ENCODE measurements at regions not wholly inside any gene's neighbourhood (a gene's known extent, or its start where the extent isn't known, plus 50 kb on each side); places are given as distances from the start of the nearest gene placed in this dataset.

GRCh38 chr1:43058545-43059360, 100.1 kb upstream of the SLC2A1 start:
- H3K79me2 ChIP-seq (ENCODE audit: control insufficient read depth, insufficient read depth, low read length): no peaks in the 10 kb centered on the region
- no peak overlapping the region for H3K27ac ChIP-seq (ENCODE audit: low read depth, low read length)
- peak overlapping the region; percentile 43 for H3K18ac ChIP-seq (ENCODE audit: low read length)
- peak overlapping the region; percentile 40 for H2BK5ac ChIP-seq (ENCODE audit: low read length)
- H4K8ac ChIP-seq (ENCODE audit: low read depth, low read length): no peak overlapping the region
- H3K4me1 ChIP-seq (ENCODE audit: control insufficient read depth, low read depth, low read length): peaks cover 9% of the 10 kb centered on the region
- no peak overlapping the region for H3K4me2 ChIP-seq (ENCODE audit: low read length)
- H4K5ac ChIP-seq (ENCODE audit: low read length): no peak overlapping the region
- H3K9ac ChIP-seq (ENCODE audit: low read length): peak overlapping the region; percentile 6
- no peak overlapping the region for H2BK15ac ChIP-seq (replicated peaks; ENCODE audit: low read depth)
- WGBS (ENCODE audit: extremely low coverage, insufficient coverage, low lambda C conversion rate): no CpG with 5 or more reads among the region's 12 CpGs
- peak overlapping the region; percentile 24 for H2AK5ac ChIP-seq (ENCODE audit: low read length)
- no peak overlapping the region for H2BK120ac ChIP-seq (ENCODE audit: low read depth, low read length)
- no peak overlapping the region for H3K4ac ChIP-seq (ENCODE audit: low read depth, low read length)
- H3K56ac ChIP-seq (ENCODE audit: low read length): peak overlapping the region; percentile 77
- H3K23ac ChIP-seq (ENCODE audit: low read length): no peak overlapping the region
- no peaks in the 10 kb centered on the region for H3K36me3 ChIP-seq (ENCODE audit: control insufficient read depth, insufficient read depth, low read length)
- no peaks in the 10 kb centered on the region for H3K79me1 ChIP-seq (ENCODE audit: low read length)
- no peak for DNase-seq
- no peak overlapping the region for H3K4me3 ChIP-seq (ENCODE audit: low read length)
- H3K27me3 ChIP-seq (ENCODE audit: insufficient read depth, low read length, poor library complexity): no peaks in the 10 kb centered on the region

DNA sequence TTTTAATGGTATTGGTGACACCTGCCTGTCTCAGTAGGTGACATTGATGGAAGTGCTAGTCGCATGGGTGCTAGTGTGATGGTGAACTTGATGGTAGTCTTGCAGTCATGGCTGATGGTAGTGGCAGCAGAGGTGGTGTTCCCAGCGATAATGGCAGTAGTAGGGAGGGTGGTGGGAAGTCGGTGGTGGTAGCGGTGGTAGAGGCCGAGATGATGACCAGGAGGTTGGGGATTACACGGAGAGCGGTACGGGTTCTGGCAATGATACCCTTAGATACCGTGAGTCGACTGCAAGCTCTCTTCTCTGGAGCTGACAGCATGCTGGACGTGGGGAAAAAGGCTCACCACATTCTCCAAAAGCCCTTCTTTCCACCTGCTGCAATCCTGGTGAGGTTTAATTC, 99.4 kb upstream of the SLC2A1 start:
- Histone ChIP-seq H2BK15ac (replicated peaks; ENCODE audit: low read depth) (no peak overlapping the region), H3K9ac (ENCODE audit: low read length) (no peak overlapping the region), H3K79me2 (ENCODE audit: control insufficient read depth, insufficient read depth, low read length) (no peaks in the 10 kb centered on the region), H3K4ac (ENCODE audit: low read depth, low read length) (no peak overlapping the region), H3K4me1 (ENCODE audit: control insufficient read depth, low read depth, low read length) (peaks cover 9% of the 10 kb centered on the region), H3K27me3 (ENCODE audit: insufficient read depth, low read length, poor library complexity) (no peaks in the 10 kb centered on the region), H4K8ac (ENCODE audit: low read depth, low read length) (no peak overlapping the region), H3K23ac (ENCODE audit: low read length) (no peak overlapping the region), H2BK5ac (ENCODE audit: low read length) (peak overlapping the region; percentile 30), H3K18ac (ENCODE audit: low read length) (peak overlapping the region; percentile 43), H4K5ac (ENCODE audit: low read length) (no peak overlapping the region), H2AK5ac (ENCODE audit: low read length) (peak overlapping the region; percentile 92), H3K4me2 (ENCODE audit: low read length) (no peak overlapping the region), H3K4me3 (ENCODE audit: low read length) (no peak overlapping the region), H3K36me3 (ENCODE audit: control insufficient read depth, insufficient read depth, low read length) (no peaks in the 10 kb centered on the region), H3K79me1 (ENCODE audit: low read length) (no peaks in the 10 kb centered on the region), H3K56ac (ENCODE audit: low read length) (peak overlapping the region; percentile 77), H3K27ac (ENCODE audit: low read depth, low read length) (no peak overlapping the region), H2BK120ac (ENCODE audit: low read depth, low read length) (no peak overlapping the region)
- DNase-seq: no peak
- WGBS (ENCODE audit: extremely low coverage, insufficient coverage, low lambda C conversion rate): no CpG with 5 or more reads among the region's 11 CpGs

DNA sequence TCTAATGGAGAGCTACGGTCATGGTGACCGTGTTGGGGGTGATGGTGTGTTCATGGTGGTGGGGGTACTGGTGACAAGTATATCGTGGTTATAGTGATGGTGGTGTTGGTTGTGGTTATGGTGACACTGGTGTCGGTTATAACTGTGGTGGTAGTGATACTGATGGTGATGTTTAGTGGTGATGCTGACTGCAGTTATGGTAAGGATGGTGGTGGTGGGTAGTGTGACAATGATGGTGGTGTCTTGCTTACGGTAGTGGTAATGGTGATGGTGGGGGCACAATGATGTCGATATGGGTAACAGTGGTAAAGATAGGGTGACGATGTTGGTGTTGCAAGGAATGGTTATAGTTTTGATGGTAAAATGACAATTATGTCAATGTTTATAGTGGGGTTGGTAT, 98.9 kb upstream of the SLC2A1 start:
- Histone ChIP-seq H3K36me3 (ENCODE audit: control insufficient read depth, insufficient read depth, low read length) (no peaks in the 10 kb centered on the region), H3K79me2 (ENCODE audit: control insufficient read depth, insufficient read depth, low read length) (no peaks in the 10 kb centered on the region), H3K27me3 (ENCODE audit: insufficient read depth, low read length, poor library complexity) (no peaks in the 10 kb centered on the region), H3K56ac (ENCODE audit: low read length) (peak overlapping the region; percentile 30), H3K18ac (ENCODE audit: low read length) (no peak overlapping the region), H4K5ac (ENCODE audit: low read length) (no peak overlapping the region), H3K79me1 (ENCODE audit: low read length) (no peaks in the 10 kb centered on the region), H2BK5ac (ENCODE audit: low read length) (peak overlapping the region; percentile 30), H2AK5ac (ENCODE audit: low read length) (peak overlapping the region; percentile 99), H3K4me2 (ENCODE audit: low read length) (no peak overlapping the region), H2BK15ac (replicated peaks; ENCODE audit: low read depth) (no peak overlapping the region), H3K4me3 (ENCODE audit: low read length) (no peak overlapping the region), H2BK120ac (ENCODE audit: low read depth, low read length) (no peak overlapping the region), H3K27ac (ENCODE audit: low read depth, low read length) (no peak overlapping the region), H3K4me1 (ENCODE audit: control insufficient read depth, low read depth, low read length) (peaks cover 12% of the 10 kb centered on the region), H3K9ac (ENCODE audit: low read length) (no peak overlapping the region), H3K23ac (ENCODE audit: low read length) (no peak overlapping the region), H4K8ac (ENCODE audit: low read depth, low read length) (no peak overlapping the region), H3K4ac (ENCODE audit: low read depth, low read length) (no peak overlapping the region)
- 100% methylated on average over 2 of the region's 7 CpGs for WGBS (ENCODE audit: extremely low coverage, insufficient coverage, low lambda C conversion rate)
- DNase-seq: no peak

GRCh38 chr1:43056981-43057391, 98.3 kb upstream of the SLC2A1 start:
- Histone ChIP-seq H2BK120ac (ENCODE audit: low read depth, low read length) (no peak overlapping the region), H3K27me3 (ENCODE audit: insufficient read depth, low read length, poor library complexity) (no peaks in the 10 kb centered on the region), H3K9ac (ENCODE audit: low read length) (no peak overlapping the region), H3K4me1 (ENCODE audit: control insufficient read depth, low read depth, low read length) (peaks cover 10% of the 10 kb centered on the region), H2BK5ac (ENCODE audit: low read length) (no peak overlapping the region), H3K4me3 (ENCODE audit: low read length) (no peak overlapping the region), H3K36me3 (ENCODE audit: control insufficient read depth, insufficient read depth, low read length) (no peaks in the 10 kb centered on the region), H4K5ac (ENCODE audit: low read length) (no peak overlapping the region), H3K79me2 (ENCODE audit: control insufficient read depth, insufficient read depth, low read length) (no peaks in the 10 kb centered on the region), H3K4ac (ENCODE audit: low read depth, low read length) (no peak overlapping the region), H3K79me1 (ENCODE audit: low read length) (no peaks in the 10 kb centered on the region), H2BK15ac (replicated peaks; ENCODE audit: low read depth) (no peak overlapping the region), H3K27ac (ENCODE audit: low read depth, low read length) (no peak overlapping the region), H3K56ac (ENCODE audit: low read length) (no peak overlapping the region), H4K8ac (ENCODE audit: low read depth, low read length) (no peak overlapping the region), H3K23ac (ENCODE audit: low read length) (no peak overlapping the region), H2AK5ac (ENCODE audit: low read length) (no peak overlapping the region), H3K18ac (ENCODE audit: low read length) (no peak overlapping the region), H3K4me2 (ENCODE audit: low read length) (no peak overlapping the region)
- WGBS (ENCODE audit: extremely low coverage, insufficient coverage, low lambda C conversion rate): no CpG with 5 or more reads among the region's 4 CpGs
- no peak for DNase-seq

DNA sequence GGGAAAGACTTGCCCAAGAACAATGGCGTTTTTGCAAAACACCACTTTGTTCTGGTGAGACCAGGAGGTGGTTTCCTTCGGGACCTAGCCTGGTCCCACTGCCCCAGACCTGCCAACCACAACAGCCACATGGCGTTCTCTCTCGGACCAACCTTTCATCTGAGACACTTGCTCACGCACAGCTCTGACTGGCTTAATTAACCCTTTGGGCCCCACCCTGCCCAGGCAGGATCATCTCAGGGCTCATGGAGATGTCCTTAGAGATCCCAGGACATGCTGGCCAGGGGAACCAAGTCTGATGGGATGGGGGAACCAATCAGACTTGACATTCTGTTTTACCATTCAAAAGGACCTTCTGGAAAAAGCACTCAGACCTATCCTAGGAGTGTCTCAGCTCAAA, 97.8 kb upstream of the SLC2A1 start:
- Histone ChIP-seq H3K23ac (ENCODE audit: low read length) (no peak overlapping the region), H2BK15ac (replicated peaks; ENCODE audit: low read depth) (no peak overlapping the region), H3K4me2 (ENCODE audit: low read length) (no peak overlapping the region), H2BK5ac (ENCODE audit: low read length) (peak overlapping the region; percentile 62), H4K8ac (ENCODE audit: low read depth, low read length) (no peak overlapping the region), H3K18ac (ENCODE audit: low read length) (no peak overlapping the region), H3K4ac (ENCODE audit: low read depth, low read length) (peak overlapping the region; percentile 5), H3K79me1 (ENCODE audit: low read length) (no peaks in the 10 kb centered on the region), H3K56ac (ENCODE audit: low read length) (no peak overlapping the region), H3K9ac (ENCODE audit: low read length) (no peak overlapping the region), H4K5ac (ENCODE audit: low read length) (no peak overlapping the region), H3K4me3 (ENCODE audit: low read length) (no peak overlapping the region), H3K36me3 (ENCODE audit: control insufficient read depth, insufficient read depth, low read length) (no peaks in the 10 kb centered on the region), H3K27ac (ENCODE audit: low read depth, low read length) (no peak overlapping the region), H2BK120ac (ENCODE audit: low read depth, low read length) (no peak overlapping the region), H3K79me2 (ENCODE audit: control insufficient read depth, insufficient read depth, low read length) (no peaks in the 10 kb centered on the region), H3K4me1 (ENCODE audit: control insufficient read depth, low read depth, low read length) (peaks cover 10% of the 10 kb centered on the region), H2AK5ac (ENCODE audit: low read length) (peak overlapping the region; percentile 19), H3K27me3 (ENCODE audit: insufficient read depth, low read length, poor library complexity) (no peaks in the 10 kb centered on the region)
- WGBS (ENCODE audit: extremely low coverage, insufficient coverage, low lambda C conversion rate): no CpG with 5 or more reads among the region's 5 CpGs
- DNase-seq: no peak

- H3K27ac ChIP-seq (ENCODE audit: low read depth, low read length): no peak overlapping the region
- no peaks in the 10 kb centered on the region for H3K27me3 ChIP-seq (ENCODE audit: insufficient read depth, low read length, poor library complexity)
- no peak overlapping the region for H3K4me2 ChIP-seq (ENCODE audit: low read length)
- no peak overlapping the region for H3K56ac ChIP-seq (ENCODE audit: low read length)
- no peak overlapping the region for H3K4me3 ChIP-seq (ENCODE audit: low read length)
- no peak overlapping the region for H3K18ac ChIP-seq (ENCODE audit: low read length)
- peak overlapping the region; percentile 58 for H3K4ac ChIP-seq (ENCODE audit: low read depth, low read length)
- H3K23ac ChIP-seq (ENCODE audit: low read length): no peak overlapping the region
- no CpG with 5 or more reads among the region's 2 CpGs for WGBS (ENCODE audit: extremely low coverage, insufficient coverage, low lambda C conversion rate)
- H2AK5ac ChIP-seq (ENCODE audit: low read length): no peak overlapping the region
- peaks cover 10% of the 10 kb centered on the region for H3K4me1 ChIP-seq (ENCODE audit: control insufficient read depth, low read depth, low read length)
- H2BK120ac ChIP-seq (ENCODE audit: low read depth, low read length): no peak overlapping the region
- no peak overlapping the region for H2BK5ac ChIP-seq (ENCODE audit: low read length)
- no peaks in the 10 kb centered on the region for H3K79me2 ChIP-seq (ENCODE audit: control insufficient read depth, insufficient read depth, low read length)
- no peaks in the 10 kb centered on the region for H3K36me3 ChIP-seq (ENCODE audit: control insufficient read depth, insufficient read depth, low read length)
- DNase-seq: peak; percentile 94
- no peak overlapping the region for H4K8ac ChIP-seq (ENCODE audit: low read depth, low read length)
- H3K79me1 ChIP-seq (ENCODE audit: low read length): no peaks in the 10 kb centered on the region
- no peak overlapping the region for H2BK15ac ChIP-seq (replicated peaks; ENCODE audit: low read depth)
- no peak overlapping the region for H3K9ac ChIP-seq (ENCODE audit: low read length)
- H4K5ac ChIP-seq (ENCODE audit: low read length): no peak overlapping the region
Measured at GRCh38 chr1:43054961-43055360, 96.3 kb upstream of the SLC2A1 start.
